H1 (cell line): ENCODE measurements at regions not wholly inside any gene's neighbourhood (a gene's known extent, or its start where the extent isn't known, plus 50 kb on each side); places are given as distances from the start of the nearest gene placed in this dataset.

Experiments used
- CTCF ChIA-PET: fragments of 300-600 bp; sonication (Branson Sonifier 250); formaldehyde crosslinking; loops from one replicate; lab custom pipeline; 2021; ENCODE audit not compliant: partially characterized antibody; lab: Charles Lee
- POLR2A ChIA-PET: fragments of 300-600 bp; sonication (Branson Sonifier 250); formaldehyde crosslinking; loops from one replicate; lab custom pipeline; 2021; ENCODE audit warnings: inconsistent platforms; ENCODE audit not compliant: partially characterized antibody; lab: Charles Lee
- DNase-seq, 2 experiments: peaks; one replicate each; pipeline versions ENCODE4 v3.0.0 to v3.0.0-alpha.2; 2010 to 2022; ENCODE audit warnings: low spot score in 2 of 2, low read depth in 1 of 2, mixed read lengths in 1 of 2
- FAIRE-seq: peaks from 2 replicates; lab custom pipeline; 2011; peaks lifted over from hg19 to GRCh38; lab: Jason Lieb, UNC
- H2AFZ ChIP-seq: 2 replicates; pipeline ENCODE4 v1.8.1; 2012; ENCODE audit warnings: low read length, inconsistent platforms
- H2AK5ac ChIP-seq: 2 replicates; pipeline ENCODE4 v1.6.1; 2013; ENCODE audit warnings: low read depth, low read length
- H2BK120ac ChIP-seq: replicated peaks from 2 replicates; pipeline ENCODE3; 2013; ENCODE audit warnings: low read depth, low read length, inconsistent platforms
- H2BK12ac ChIP-seq: 2 replicates; pipeline ENCODE4 v1.6.1; 2013; ENCODE audit warnings: low read depth, low read length
- H2BK15ac ChIP-seq: 2 replicates; pipeline ENCODE4 v1.6.1; 2013; ENCODE audit warnings: low read length
- H2BK20ac ChIP-seq: 2 replicates; pipeline ENCODE4 v1.6.1; 2013; ENCODE audit warnings: low read length
- H2BK5ac ChIP-seq: 2 replicates; pipeline ENCODE4 v1.6.1; 2013; ENCODE audit warnings: low read depth, low read length
- H3K14ac ChIP-seq: 2 replicates; pipeline ENCODE4 v1.6.1; 2013; ENCODE audit warnings: inconsistent platforms; ENCODE audit not compliant: insufficient read length
- H3K18ac ChIP-seq: 2 replicates; pipeline ENCODE4 v1.6.1; 2013; ENCODE audit warnings: low read length; ENCODE audit errors: extremely low read depth
- H3K23ac ChIP-seq: 2 replicates; pipeline ENCODE4 v1.6.1; 2013; ENCODE audit warnings: inconsistent platforms; ENCODE audit not compliant: insufficient read length
- H3K23me2 ChIP-seq: 2 replicates; pipeline ENCODE4 v1.6.1; 2013; ENCODE audit warnings: low read depth, low read length
- H3K27ac ChIP-seq: 2 replicates; pipeline ENCODE4 v1.6.1; 2011; ENCODE audit warnings: low read depth, low read length, inconsistent platforms
- H3K27me3 ChIP-seq, 4 experiments: replicated peaks in 1 of 4; 1 replicate in 1 of 4; 2 replicates in 3 of 4; pipeline versions ENCODE4 v1.6.1 to v1.8.1; 2011 to 2013; ENCODE audit warnings: low read length in 3 of 4, mild to moderate bottlenecking in 3 of 4, inconsistent platforms in 2 of 4, mixed read lengths in 2 of 4, moderate library complexity in 1 of 4; ENCODE audit not compliant: control insufficient read depth in 3 of 4, insufficient read depth in 3 of 4; ENCODE audit errors: extremely low read depth in 1 of 4
- H3K36me3 ChIP-seq, 4 experiments: 2 replicates each; pipeline versions ENCODE4 v1.6.1 to v1.8.1; 2011 to 2013; ENCODE audit warnings: mild to moderate bottlenecking in 4 of 4, low read length in 3 of 4, moderate library complexity in 2 of 4, control low read depth in 1 of 4, inconsistent platforms in 1 of 4; ENCODE audit not compliant: insufficient read depth in 4 of 4, control insufficient read depth in 2 of 4
- H3K4ac ChIP-seq: replicated peaks from 2 replicates; pipeline ENCODE3; 2013; ENCODE audit warnings: low read length, low read depth, mixed read lengths, inconsistent platforms; ENCODE audit not compliant: insufficient read length
- H3K4me1 ChIP-seq, 4 experiments: replicated peaks in 1 of 4; 1 replicate in 1 of 4; 2 replicates in 3 of 4; pipeline versions ENCODE4 v1.6.1 to v1.8.1; 2011 to 2013; ENCODE audit warnings: low read length in 3 of 4, inconsistent platforms in 2 of 4, mixed read lengths in 1 of 4; ENCODE audit not compliant: insufficient read depth in 4 of 4, control insufficient read depth in 3 of 4
- H3K4me2 ChIP-seq, 2 experiments: 2 replicates each; pipeline versions ENCODE4 v1.6.1 to v1.8.1; 2011 to 2013; ENCODE audit warnings: low read depth in 2 of 2, low read length in 2 of 2, control low read depth in 1 of 2, inconsistent platforms in 1 of 2, mild to moderate bottlenecking in 1 of 2; ENCODE audit not compliant: insufficient read depth in 1 of 2
- H3K4me3 ChIP-seq, 4 experiments: fragments of 200-600, 300-600 bp in 1 of 4; sonication (generic), shearing (Covaris generic), sonication (Bioruptor Twin) in 1 of 4; 2 replicates each; pipeline versions ENCODE4 v1.5.1 to v1.8.1; 2011 to 2016; ENCODE audit warnings: low read length in 4 of 4, low read depth in 3 of 4, control low read depth in 2 of 4, inconsistent platforms in 2 of 4, mild to moderate bottlenecking in 2 of 4, mixed read lengths in 1 of 4, moderate library complexity in 1 of 4; ENCODE audit not compliant: insufficient read depth in 2 of 4; ENCODE audit errors: extremely low read depth in 1 of 4
- H3K56ac ChIP-seq: replicated peaks from 2 replicates; pipeline ENCODE3; 2013; ENCODE audit warnings: low read depth, mild to moderate bottlenecking, mixed read lengths, low read length, inconsistent platforms; ENCODE audit not compliant: insufficient read length
- H3K79me1 ChIP-seq: 2 replicates; pipeline ENCODE4 v1.6.1; 2013; ENCODE audit warnings: low read depth, low read length, control low read depth
- H3K79me2 ChIP-seq, 2 experiments: 2 replicates each; pipeline versions ENCODE4 v1.6.1 to v1.8.1; 2012 to 2013; ENCODE audit warnings: low read length in 2 of 2, mild to moderate bottlenecking in 2 of 2, inconsistent platforms in 1 of 2; ENCODE audit not compliant: insufficient read depth in 2 of 2, control insufficient read depth in 1 of 2
- H3K9ac ChIP-seq, 4 experiments: replicated peaks in 1 of 4; 1 replicate in 1 of 4; 2 replicates in 3 of 4; pipeline versions ENCODE4 v1.6.1 to v1.8.1; 2011 to 2013; ENCODE audit warnings: low read depth in 3 of 4, low read length in 3 of 4, control low read depth in 2 of 4, mild to moderate bottlenecking in 2 of 4, moderate library complexity in 2 of 4, inconsistent platforms in 1 of 4; ENCODE audit errors: extremely low read depth in 1 of 4
- H3K9me3 ChIP-seq, 2 experiments: 2 replicates each; pipeline versions ENCODE4 v1.6.1 to v1.8.1; 2012 to 2013; ENCODE audit warnings: mild to moderate bottlenecking in 2 of 2, moderate library complexity in 2 of 2, control low read depth in 1 of 2, inconsistent platforms in 1 of 2, low read depth in 1 of 2, low read length in 1 of 2, mixed read lengths in 1 of 2; ENCODE audit not compliant: insufficient read depth in 2 of 2
- H4K20me1 ChIP-seq, 2 experiments: replicated peaks in 1 of 2; 2 replicates each; pipeline versions ENCODE3 to v1.8.1; 2011 to 2013; ENCODE audit warnings: inconsistent platforms in 2 of 2, low read length in 2 of 2, mild to moderate bottlenecking in 1 of 2; ENCODE audit not compliant: insufficient read depth in 2 of 2, control insufficient read depth in 1 of 2
- H4K5ac ChIP-seq: 2 replicates; pipeline ENCODE4 v1.6.1; 2013; ENCODE audit warnings: low read length, low read depth, mixed read lengths, inconsistent platforms; ENCODE audit not compliant: insufficient read length
- H4K8ac ChIP-seq: 2 replicates; pipeline ENCODE4 v1.8.0; 2013; ENCODE audit warnings: mild to moderate bottlenecking, moderate library complexity, low read length, inconsistent platforms; ENCODE audit not compliant: insufficient read depth; ENCODE audit errors: extremely low read depth
- H4K91ac ChIP-seq: replicated peaks from 2 replicates; pipeline ENCODE3; 2013; ENCODE audit warnings: low read length, mixed read lengths, inconsistent platforms; ENCODE audit not compliant: insufficient read length
- CHD7 ChIP-seq: fragments of 300-600 bp; sonication (generic); IDR thresholded peaks from 2 replicates; pipeline ENCODE4 v1.7.1; 2012; ENCODE audit warnings: low read length, moderate library complexity, mild to moderate bottlenecking, inconsistent platforms; ENCODE audit not compliant: insufficient replicate concordance

DNA sequence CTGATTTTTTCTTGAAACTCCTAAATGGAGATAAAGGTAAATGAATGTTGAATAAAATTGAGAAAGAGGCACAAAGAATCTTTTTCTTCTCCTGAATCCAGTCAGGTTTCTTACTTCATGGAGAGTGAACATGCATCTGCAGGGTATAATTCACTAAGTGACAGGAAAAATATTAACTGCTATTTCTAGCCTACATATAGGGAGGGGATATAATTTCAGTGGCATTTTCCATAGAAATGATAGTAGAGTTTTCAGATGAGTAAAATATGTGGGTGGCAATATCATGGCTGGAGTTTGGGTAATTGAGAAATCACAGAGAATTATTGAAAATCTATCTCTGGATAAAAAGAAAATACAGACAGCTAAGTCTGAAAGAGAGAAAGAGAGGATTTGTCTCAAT lies 1227.0 kb upstream of the GJE1 start:
- Histone ChIP-seq H3K56ac (no peak overlapping the region), H3K18ac (no peak overlapping the region), H3K79me2 (no peaks in the 10 kb centered on the region), H4K91ac (no peak overlapping the region), H3K27me3 (no peaks in the 10 kb centered on the region), H3K9me3 (peaks cover 0 to 4% of the 10 kb centered on the region in 2 experiments; a peak in 1 of 4 replicates), H4K5ac (no peak overlapping the region), H4K8ac (no peak overlapping the region), H2AFZ (no peak overlapping the region), H2BK15ac (no peak overlapping the region), H3K14ac (no peak overlapping the region), H2BK120ac (no peak overlapping the region), H2BK12ac (no peak overlapping the region), H3K4ac (no peak overlapping the region), H2BK5ac (no peak overlapping the region), H3K27ac (no peak overlapping the region), H3K9ac (no peak overlapping the region), H3K4me2 (no peak overlapping the region), H3K79me1 (no peaks in the 10 kb centered on the region), H3K4me3 (no peak overlapping the region), H3K36me3 (no peaks in the 10 kb centered on the region), H3K4me1 (no peaks in the 10 kb centered on the region), H2BK20ac (no peak overlapping the region), H3K23ac (no peak overlapping the region), H3K23me2 (no peaks in the 10 kb centered on the region), H4K20me1 (no peaks in the 10 kb centered on the region), H2AK5ac (no peak overlapping the region)
- DNase-seq (no peak), FAIRE-seq (no peak)
- POLR2A ChIA-PET, result no interaction called here
- CTCF ChIA-PET, result no interaction called here
- no peak for TF ChIP-seq CHD7
